ENCODE measurements at regions not wholly inside any gene's neighbourhood (a gene's known extent, or its start where the extent isn't known, plus 50 kb on each side); places are given as distances from the start of the nearest gene placed in this dataset.

DNA sequence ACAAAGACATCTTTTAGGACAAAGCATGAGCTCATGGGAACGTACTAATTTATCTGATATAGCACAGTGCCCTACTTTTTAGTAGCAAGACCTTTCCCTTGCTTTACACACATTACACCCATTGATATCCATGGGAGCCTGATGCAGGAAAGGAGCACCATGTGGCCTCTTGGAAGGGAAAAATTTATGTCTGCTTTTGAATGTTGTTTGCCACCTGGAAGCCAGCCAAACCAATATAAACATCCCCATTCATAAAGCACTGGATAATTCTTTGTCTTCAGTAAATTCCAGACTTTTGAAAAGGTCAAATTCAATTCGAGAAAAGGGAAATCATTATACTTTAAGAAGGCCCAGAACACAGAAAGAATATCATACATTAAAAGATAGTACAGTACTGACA lies 152.3 kb upstream of the BEND6 start:
- WGBS (ENCODE audit: insufficient coverage), result 73% methylated on average over 1 of the region's 2 CpGs
- Mint-ChIP-seq H3K27me3 (no peaks in the 10 kb centered on the region), H3K4me3 (no peak overlapping the region), H3K27ac (no peak overlapping the region), H3K4me1 (no peaks in the 10 kb centered on the region), H3K9me3 (ENCODE audit: insufficient read depth) (no peaks in the 10 kb centered on the region)
- intact Hi-C loops (cut with micrococcal nuclease), result no loop called here
- Histone ChIP-seq H4K20me1 (ENCODE audit: control insufficient read depth, insufficient read depth, low read length, poor library complexity, severe bottlenecking) (no peaks in the 10 kb centered on the region), H3K4me3 (ENCODE audit: control extremely low read depth in 1 of 5, extremely low read depth in 1 of 5, insufficient read depth in 1 of 5, low read depth in 2 of 5, low read length in 4 of 5) (no peak overlapping the region), H3K4me1 (ENCODE audit: control insufficient read depth in 2 of 2, insufficient read depth in 2 of 2, low read length in 2 of 2) (no peaks in the 10 kb centered on the region), H3K36me3 (replicated peaks in 1 of 2; ENCODE audit: control extremely low read depth in 1 of 2, control insufficient read depth in 1 of 2, extremely low read depth in 1 of 2, insufficient read depth in 2 of 2, low read length in 1 of 2) (no peaks in the 10 kb centered on the region), H3K27me3 (replicated peaks in 1 of 4; ENCODE audit: control extremely low read depth in 1 of 4, control insufficient read depth in 3 of 4, insufficient read depth in 4 of 4, low read length in 3 of 4) (no peaks in the 10 kb centered on the region), H3K4me2 (replicated peaks; ENCODE audit: low read depth, low read length, poor library complexity, severe bottlenecking) (no peak overlapping the region), H3K79me2 (ENCODE audit: control insufficient read depth, insufficient read depth, low read length) (no peaks in the 10 kb centered on the region), H3K9ac (ENCODE audit: low read length) (no peak overlapping the region), H2AFZ (ENCODE audit: insufficient read depth, low read depth, low read length, poor library complexity, severe bottlenecking) (no peak overlapping the region), H3K27ac (ENCODE audit: low read length in 2 of 2) (no peak overlapping the region), H3K9me3 (ENCODE audit: control extremely low read depth in 1 of 3, control insufficient read depth in 2 of 3, insufficient read depth in 1 of 3, low read length in 2 of 3) (no peaks in the 10 kb centered on the region)
- ChIA-PET CTCF (no interaction called here), POLR2A (no interaction called here)
- DNase-seq, result no peak
- no peak for ATAC-seq (ENCODE audit: low read depth)
- TF ChIP-seq, protein P1, sequence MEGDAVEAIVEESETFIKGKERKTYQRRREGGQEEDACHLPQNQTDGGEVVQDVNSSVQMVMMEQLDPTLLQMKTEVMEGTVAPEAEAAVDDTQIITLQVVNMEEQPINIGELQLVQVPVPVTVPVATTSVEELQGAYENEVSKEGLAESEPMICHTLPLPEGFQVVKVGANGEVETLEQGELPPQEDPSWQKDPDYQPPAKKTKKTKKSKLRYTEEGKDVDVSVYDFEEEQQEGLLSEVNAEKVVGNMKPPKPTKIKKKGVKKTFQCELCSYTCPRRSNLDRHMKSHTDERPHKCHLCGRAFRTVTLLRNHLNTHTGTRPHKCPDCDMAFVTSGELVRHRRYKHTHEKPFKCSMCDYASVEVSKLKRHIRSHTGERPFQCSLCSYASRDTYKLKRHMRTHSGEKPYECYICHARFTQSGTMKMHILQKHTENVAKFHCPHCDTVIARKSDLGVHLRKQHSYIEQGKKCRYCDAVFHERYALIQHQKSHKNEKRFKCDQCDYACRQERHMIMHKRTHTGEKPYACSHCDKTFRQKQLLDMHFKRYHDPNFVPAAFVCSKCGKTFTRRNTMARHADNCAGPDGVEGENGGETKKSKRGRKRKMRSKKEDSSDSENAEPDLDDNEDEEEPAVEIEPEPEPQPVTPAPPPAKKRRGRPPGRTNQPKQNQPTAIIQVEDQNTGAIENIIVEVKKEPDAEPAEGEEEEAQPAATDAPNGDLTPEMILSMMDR (IDR thresholded peaks at IDR 0.05), result no peak
- no peak for TF ChIP-seq EZH2 (IDR thresholded peaks at IDR 0.05; ENCODE audit: borderline replicate concordance, insufficient read depth, low read depth, low read length, poor library complexity, severe bottlenecking)

DNA sequence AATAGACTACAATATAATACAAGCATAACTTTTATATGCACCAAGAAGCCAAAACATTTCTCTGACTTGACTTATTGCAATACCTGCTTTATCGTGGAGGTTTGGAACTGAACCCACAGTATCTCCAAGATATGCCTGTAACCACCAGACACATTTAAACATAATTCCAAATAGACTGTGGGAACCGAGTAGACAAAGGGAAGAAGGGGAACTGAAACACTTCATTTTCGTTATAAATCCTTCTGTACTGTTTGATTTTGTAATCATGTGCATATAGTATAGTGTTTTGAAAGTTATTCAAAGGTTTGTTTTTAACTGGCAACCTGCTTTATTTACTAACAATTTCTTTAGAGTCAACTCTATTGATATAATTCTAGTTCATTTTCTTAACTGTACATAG lies 154.9 kb upstream of the BEND6 start:
- intact Hi-C loops (cut with micrococcal nuclease), result no loop called here
- H3K79me2 ChIP-seq (ENCODE audit: control insufficient read depth, insufficient read depth, low read length), result no peaks in the 10 kb centered on the region
- no peaks in the 10 kb centered on the region for H3K9me3 ChIP-seq (ENCODE audit: control extremely low read depth in 1 of 3, control insufficient read depth in 2 of 3, insufficient read depth in 1 of 3, low read length in 2 of 3)
- no peak overlapping the region for H3K27ac Mint-ChIP-seq
- no peak overlapping the region for H2AFZ ChIP-seq (ENCODE audit: insufficient read depth, low read depth, low read length, poor library complexity, severe bottlenecking)
- H3K27me3 ChIP-seq (replicated peaks in 1 of 4; ENCODE audit: control extremely low read depth in 1 of 4, control insufficient read depth in 3 of 4, insufficient read depth in 4 of 4, low read length in 3 of 4), result no peaks in the 10 kb centered on the region
- DNase-seq (no peak), ATAC-seq (ENCODE audit: low read depth) (no peak)
- WGBS (ENCODE audit: insufficient coverage), result 100% methylated on average over 1 of the region's 3 CpGs
- POLR2A ChIA-PET, result no interaction called here
- no peaks in the 10 kb centered on the region for H3K36me3 ChIP-seq (replicated peaks in 1 of 2; ENCODE audit: control extremely low read depth in 1 of 2, control insufficient read depth in 1 of 2, extremely low read depth in 1 of 2, insufficient read depth in 2 of 2, low read length in 1 of 2)
- no peak overlapping the region for H3K4me3 ChIP-seq (ENCODE audit: control extremely low read depth in 1 of 5, extremely low read depth in 1 of 5, insufficient read depth in 1 of 5, low read depth in 2 of 5, low read length in 4 of 5)
- H3K27me3 Mint-ChIP-seq, result no peaks in the 10 kb centered on the region
- no peak overlapping the region for H3K4me3 Mint-ChIP-seq
- no peaks in the 10 kb centered on the region for H4K20me1 ChIP-seq (ENCODE audit: control insufficient read depth, insufficient read depth, low read length, poor library complexity, severe bottlenecking)
- H3K4me1 Mint-ChIP-seq, result no peaks in the 10 kb centered on the region
- H3K9ac ChIP-seq (ENCODE audit: low read length), result no peak overlapping the region
- no peak overlapping the region for H3K4me2 ChIP-seq (replicated peaks; ENCODE audit: low read depth, low read length, poor library complexity, severe bottlenecking)
- no peaks in the 10 kb centered on the region for H3K9me3 Mint-ChIP-seq (ENCODE audit: insufficient read depth)
- TF ChIP-seq, protein P1 (IDR thresholded peaks at IDR 0.05), result no peak
- no peak for TF ChIP-seq EZH2 (IDR thresholded peaks at IDR 0.05; ENCODE audit: borderline replicate concordance, insufficient read depth, low read depth, low read length, poor library complexity, severe bottlenecking)
- CTCF ChIA-PET, result no interaction called here
- H3K27ac ChIP-seq (ENCODE audit: low read length in 2 of 2), result no peak overlapping the region
- no peaks in the 10 kb centered on the region for H3K4me1 ChIP-seq (ENCODE audit: control insufficient read depth in 2 of 2, insufficient read depth in 2 of 2, low read length in 2 of 2)

Measured in B cell (primary cell).